Esophagus muscularis mucosa (tissue), 4 donors: ENCODE measurements at regions not wholly inside any gene's neighbourhood (a gene's known extent, or its start where the extent isn't known, plus 50 kb on each side); places are given as distances from the start of the nearest gene placed in this dataset.

Experiments used
- EP300 ChIP-seq: sonication (generic); formaldehyde crosslinking; IDR thresholded peaks from one replicate; pipeline ENCODE4 v1.6.1; 2017; ENCODE audit warnings: antibody characterized with exemption
- POLR2AphosphoS5 ChIP-seq, 2 donors: sonication (generic); formaldehyde crosslinking; IDR thresholded peaks; one replicate each; pipeline ENCODE4 v1.6.1; 2017; ENCODE audit warnings: antibody characterized with exemption in 2 of 2
- TF ChIP-seq, protein P1 (sequence below), 3 experiments: fragments of 200-600 bp in 2 of 3; fragments of 450-650 bp in 1 of 3; sonication (generic) in 2 of 3; IDR thresholded peaks; one replicate each; pipeline ENCODE4 v1.5.1; 2017 to 2019; ENCODE audit warnings: antibody characterized with exemption in 3 of 3, mild to moderate bottlenecking in 2 of 3, moderate library complexity in 1 of 3

DNA sequence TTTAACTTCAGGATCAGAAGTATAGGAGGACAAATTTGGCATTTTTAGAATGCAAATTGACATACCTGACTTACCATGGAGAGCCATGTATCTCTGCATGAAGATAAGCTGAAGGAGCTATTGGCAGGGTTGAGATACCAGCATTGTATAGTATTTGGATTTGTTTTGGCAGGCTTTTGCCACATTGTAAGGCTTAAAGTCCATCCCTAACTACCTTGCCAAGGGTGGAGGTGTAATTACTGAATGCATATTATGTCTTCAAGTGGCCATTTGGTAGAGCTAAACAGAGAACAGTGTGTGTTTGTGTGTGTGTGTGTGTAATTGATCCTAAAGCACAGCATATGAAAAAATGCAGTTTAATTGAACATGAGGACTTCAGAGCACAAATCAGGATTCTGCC, 324.7 kb downstream of the FAM170A start:
- no peak for TF ChIP-seq EP300
- TF ChIP-seq, protein P1, sequence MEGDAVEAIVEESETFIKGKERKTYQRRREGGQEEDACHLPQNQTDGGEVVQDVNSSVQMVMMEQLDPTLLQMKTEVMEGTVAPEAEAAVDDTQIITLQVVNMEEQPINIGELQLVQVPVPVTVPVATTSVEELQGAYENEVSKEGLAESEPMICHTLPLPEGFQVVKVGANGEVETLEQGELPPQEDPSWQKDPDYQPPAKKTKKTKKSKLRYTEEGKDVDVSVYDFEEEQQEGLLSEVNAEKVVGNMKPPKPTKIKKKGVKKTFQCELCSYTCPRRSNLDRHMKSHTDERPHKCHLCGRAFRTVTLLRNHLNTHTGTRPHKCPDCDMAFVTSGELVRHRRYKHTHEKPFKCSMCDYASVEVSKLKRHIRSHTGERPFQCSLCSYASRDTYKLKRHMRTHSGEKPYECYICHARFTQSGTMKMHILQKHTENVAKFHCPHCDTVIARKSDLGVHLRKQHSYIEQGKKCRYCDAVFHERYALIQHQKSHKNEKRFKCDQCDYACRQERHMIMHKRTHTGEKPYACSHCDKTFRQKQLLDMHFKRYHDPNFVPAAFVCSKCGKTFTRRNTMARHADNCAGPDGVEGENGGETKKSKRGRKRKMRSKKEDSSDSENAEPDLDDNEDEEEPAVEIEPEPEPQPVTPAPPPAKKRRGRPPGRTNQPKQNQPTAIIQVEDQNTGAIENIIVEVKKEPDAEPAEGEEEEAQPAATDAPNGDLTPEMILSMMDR (IDR thresholded peaks at IDR 0.05) = no peak
- TF ChIP-seq POLR2AphosphoS5 (IDR thresholded peaks at IDR 0.05) = no peak
